HL-60/S4 (cell line): ENCODE measurements at regions not wholly inside any gene's neighbourhood (a gene's known extent, or its start where the extent isn't known, plus 50 kb on each side); places are given as distances from the start of the nearest gene placed in this dataset.
"Not testable (repeated sequence)": the region's sequence is repeated elsewhere in the genome, so short reads cannot be mapped to it uniquely, and the experiment has no call there.

Experiments used
- in situ Hi-C: fragments of 300-500 bp; cut with MboI; formaldehyde crosslinking; loops from 2 replicates; pipeline ENCODE4 v1.14.3; 2022; ENCODE audit warnings: low sequenced_read_pairs

- in situ Hi-C loops, result not testable (repeated sequence)
These were observed 67.1 kb upstream of the PPM1H start for GRCh38 chr12:63002059-63002458.

GRCh38 chr12:62998454-62998853 is 63.5 kb upstream of the PPM1H start:
- in situ Hi-C loops, result no loop called here

- in situ Hi-C loops, result no loop called here
These were observed 60.1 kb upstream of the PPM1H start for GRCh38 chr12:62995097-62995496.

- in situ Hi-C loops, result no loop called here
These were observed 51.9 kb upstream of the PPM1H start for GRCh38 chr12:62986844-62987243.
